ENCODE measurements at regions not wholly inside any gene's neighbourhood (a gene's known extent, or its start where the extent isn't known, plus 50 kb on each side); places are given as distances from the start of the nearest gene placed in this dataset.

DNA sequence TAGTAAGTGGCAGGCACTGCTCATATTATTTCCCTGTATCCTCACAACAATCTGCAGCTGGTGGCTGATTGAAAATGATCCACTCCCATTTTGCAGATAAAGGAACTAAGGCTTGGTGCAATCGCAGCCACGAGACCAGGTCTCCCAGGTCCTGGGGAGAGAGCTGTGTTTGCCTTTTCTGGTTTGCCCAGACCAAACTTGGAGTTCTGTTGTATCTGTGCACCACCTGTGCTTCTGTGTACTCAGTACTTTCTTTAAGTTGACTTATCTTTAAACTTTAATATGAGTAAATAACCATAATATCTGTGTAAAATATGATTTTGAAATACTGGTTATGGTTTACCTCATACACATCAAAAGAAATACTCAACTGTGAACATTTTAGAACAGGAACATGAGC is 625.7 kb upstream of the CFAP20DC start:
- no peak for DNase-seq (ENCODE audit: low spot score, unreplicated experiment)
- TF ChIP-seq, protein P1, sequence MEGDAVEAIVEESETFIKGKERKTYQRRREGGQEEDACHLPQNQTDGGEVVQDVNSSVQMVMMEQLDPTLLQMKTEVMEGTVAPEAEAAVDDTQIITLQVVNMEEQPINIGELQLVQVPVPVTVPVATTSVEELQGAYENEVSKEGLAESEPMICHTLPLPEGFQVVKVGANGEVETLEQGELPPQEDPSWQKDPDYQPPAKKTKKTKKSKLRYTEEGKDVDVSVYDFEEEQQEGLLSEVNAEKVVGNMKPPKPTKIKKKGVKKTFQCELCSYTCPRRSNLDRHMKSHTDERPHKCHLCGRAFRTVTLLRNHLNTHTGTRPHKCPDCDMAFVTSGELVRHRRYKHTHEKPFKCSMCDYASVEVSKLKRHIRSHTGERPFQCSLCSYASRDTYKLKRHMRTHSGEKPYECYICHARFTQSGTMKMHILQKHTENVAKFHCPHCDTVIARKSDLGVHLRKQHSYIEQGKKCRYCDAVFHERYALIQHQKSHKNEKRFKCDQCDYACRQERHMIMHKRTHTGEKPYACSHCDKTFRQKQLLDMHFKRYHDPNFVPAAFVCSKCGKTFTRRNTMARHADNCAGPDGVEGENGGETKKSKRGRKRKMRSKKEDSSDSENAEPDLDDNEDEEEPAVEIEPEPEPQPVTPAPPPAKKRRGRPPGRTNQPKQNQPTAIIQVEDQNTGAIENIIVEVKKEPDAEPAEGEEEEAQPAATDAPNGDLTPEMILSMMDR (IDR thresholded peaks at IDR 0.05; ENCODE audit: unreplicated experiment) = no peak
- H3K36me3 Mint-ChIP-seq (ENCODE audit: insufficient read depth) = no peaks in the 10 kb centered on the region
- no peaks in the 10 kb centered on the region for H3K27me3 Mint-ChIP-seq
- peaks cover 13% of the 10 kb centered on the region for H3K4me1 Mint-ChIP-seq (ENCODE audit: low read depth)
- H3K4me3 Mint-ChIP-seq (ENCODE audit: low read depth) = no peak overlapping the region
- H3K9me3 Mint-ChIP-seq (ENCODE audit: low read depth) = no peaks in the 10 kb centered on the region
- no peak overlapping the region for H3K27ac Mint-ChIP-seq

DNA sequence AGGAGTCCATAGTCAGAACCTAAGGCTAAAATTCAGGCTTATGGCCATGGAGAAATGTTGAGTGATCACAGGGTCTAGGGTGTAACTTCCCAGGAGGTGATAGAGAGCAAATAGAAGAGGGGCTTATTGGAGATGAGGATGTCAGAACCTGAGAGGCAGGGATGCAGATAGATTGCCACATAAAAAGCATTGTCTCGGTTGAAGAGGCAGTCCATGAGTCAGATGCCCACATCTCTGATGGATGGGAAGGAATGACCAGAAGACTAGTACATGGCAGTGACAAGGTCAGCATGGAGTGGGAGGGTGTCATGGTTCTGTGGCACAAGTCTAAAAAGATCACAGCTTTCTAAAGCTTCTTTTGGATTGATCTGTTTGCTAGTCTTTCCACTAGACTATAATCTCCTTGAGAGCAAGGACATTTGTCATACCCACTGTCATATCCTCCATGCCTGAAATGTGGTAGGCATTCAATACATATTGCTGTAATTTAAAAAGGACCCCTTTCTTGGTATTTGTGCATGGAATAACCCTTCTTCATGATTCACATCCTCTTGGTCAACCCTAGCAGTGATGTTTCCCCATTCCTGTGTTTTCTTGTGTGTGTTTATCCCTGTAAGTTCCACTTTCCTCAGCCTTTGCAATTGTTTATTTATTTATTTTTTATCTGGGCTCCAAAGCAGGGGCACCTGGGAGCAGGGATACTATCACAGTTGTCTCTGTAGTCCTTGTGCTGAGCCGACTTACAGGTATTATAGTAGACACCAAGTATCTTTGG is 613.4 kb upstream of the CFAP20DC start:
- Mint-ChIP-seq H3K27ac (no peak overlapping the region), H3K4me1 (ENCODE audit: low read depth) (peaks cover 21% of the 10 kb centered on the region), H3K4me3 (ENCODE audit: low read depth) (no peak overlapping the region), H3K27me3 (peaks cover 2% of the 10 kb centered on the region), H3K36me3 (ENCODE audit: insufficient read depth) (no peaks in the 10 kb centered on the region), H3K9me3 (ENCODE audit: low read depth) (no peaks in the 10 kb centered on the region)
- TF ChIP-seq, protein P1 (IDR thresholded peaks at IDR 0.05; ENCODE audit: unreplicated experiment) = no peak
- DNase-seq (ENCODE audit: low spot score, unreplicated experiment) = no peak

DNA sequence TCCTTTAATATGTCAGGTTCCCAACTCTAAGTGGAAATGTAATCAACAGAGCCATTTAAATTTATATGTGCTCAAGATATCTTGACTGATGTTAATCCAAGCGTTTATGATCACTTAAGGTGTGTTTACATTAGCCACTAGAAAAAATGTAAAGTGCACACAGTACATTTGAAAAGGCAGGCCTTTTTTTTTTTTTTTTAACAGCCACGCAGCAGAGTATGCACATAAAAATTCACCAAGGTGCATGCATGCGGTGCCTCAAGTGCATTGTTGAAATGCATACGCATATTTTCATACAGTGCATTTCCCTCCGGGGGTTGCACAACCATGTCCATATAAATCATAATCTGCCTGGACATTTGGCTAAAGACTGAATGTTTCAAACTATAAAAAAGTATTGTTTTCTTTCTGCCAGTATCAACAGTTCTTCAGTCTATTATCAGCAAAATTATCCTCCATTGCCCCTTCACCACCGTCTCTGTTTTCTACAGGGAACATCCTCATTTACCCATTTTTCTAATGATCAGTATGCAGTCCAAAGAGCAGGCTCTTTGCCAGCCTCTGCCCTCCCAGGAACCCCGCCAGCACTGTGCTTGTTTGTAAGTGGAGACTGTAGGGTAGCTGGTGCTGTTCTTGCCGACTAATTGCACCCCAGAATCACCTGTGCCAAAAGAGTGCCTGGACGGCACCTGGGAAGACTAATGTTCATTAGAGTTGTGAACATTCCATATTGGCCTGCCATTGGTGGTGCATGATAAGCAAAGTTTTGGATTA is 611.2 kb upstream of the CFAP20DC start:
- Mint-ChIP-seq H3K27ac (no peak overlapping the region), H3K36me3 (ENCODE audit: insufficient read depth) (no peaks in the 10 kb centered on the region), H3K27me3 (peaks cover 2% of the 10 kb centered on the region), H3K4me1 (ENCODE audit: low read depth) (peaks cover 21% of the 10 kb centered on the region), H3K4me3 (ENCODE audit: low read depth) (no peak overlapping the region), H3K9me3 (ENCODE audit: low read depth) (no peaks in the 10 kb centered on the region)
- TF ChIP-seq, protein P1 (IDR thresholded peaks at IDR 0.05; ENCODE audit: unreplicated experiment) = no peak
- no peak for DNase-seq (ENCODE audit: low spot score, unreplicated experiment)

DNA sequence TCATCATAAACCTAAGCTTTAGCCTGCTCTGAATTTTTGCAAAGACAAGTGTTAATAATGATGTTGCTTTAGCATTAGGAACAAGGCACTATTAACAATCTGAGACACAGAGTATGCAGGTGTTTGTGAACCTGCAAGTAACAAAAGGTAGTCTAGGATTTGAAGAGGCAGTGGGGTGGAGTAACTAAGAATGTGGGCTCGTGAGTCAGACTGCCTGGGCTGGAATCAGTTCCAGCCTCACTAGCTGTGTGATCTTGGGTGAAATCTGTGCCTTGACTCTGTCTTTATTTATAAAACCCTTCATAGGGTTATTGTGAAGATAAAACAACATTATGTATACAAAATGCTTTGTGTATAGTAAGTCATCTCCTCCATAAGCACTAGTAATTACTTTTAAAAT is 610.6 kb upstream of the CFAP20DC start:
- H3K4me1 Mint-ChIP-seq (ENCODE audit: low read depth) = peaks cover 21% of the 10 kb centered on the region
- DNase-seq (ENCODE audit: low spot score, unreplicated experiment) = no peak
- H3K27ac Mint-ChIP-seq = no peak overlapping the region
- H3K36me3 Mint-ChIP-seq (ENCODE audit: insufficient read depth) = no peaks in the 10 kb centered on the region
- no peak overlapping the region for H3K4me3 Mint-ChIP-seq (ENCODE audit: low read depth)
- H3K9me3 Mint-ChIP-seq (ENCODE audit: low read depth) = no peaks in the 10 kb centered on the region
- TF ChIP-seq, protein P1 (IDR thresholded peaks at IDR 0.05; ENCODE audit: unreplicated experiment) = no peak
- peaks cover 2% of the 10 kb centered on the region for H3K27me3 Mint-ChIP-seq

DNA sequence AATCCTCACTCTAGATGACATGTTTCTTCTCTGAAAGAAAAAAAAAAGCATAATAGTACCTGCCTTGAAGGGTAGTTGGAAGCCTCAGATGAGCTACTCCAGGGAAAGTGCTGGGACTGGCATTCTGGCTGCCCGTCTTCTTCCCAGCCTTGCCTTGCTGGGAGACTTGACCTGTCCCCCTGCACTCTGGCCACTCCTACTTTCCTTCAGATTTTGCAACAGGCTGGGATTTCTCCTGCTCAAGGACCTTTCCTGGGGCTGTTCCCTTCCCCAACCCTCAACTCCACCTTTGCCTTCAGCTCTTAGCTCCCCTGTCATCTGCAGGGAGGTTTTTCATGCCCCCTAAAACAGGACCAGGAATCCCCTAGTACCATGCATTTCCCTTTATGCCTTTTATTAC is 609.9 kb upstream of the CFAP20DC start:
- TF ChIP-seq, protein P1 (IDR thresholded peaks at IDR 0.05; ENCODE audit: unreplicated experiment) = no peak
- Mint-ChIP-seq H3K27ac (no peak overlapping the region), H3K4me1 (ENCODE audit: low read depth) (peaks cover 20% of the 10 kb centered on the region), H3K27me3 (peaks cover 2% of the 10 kb centered on the region), H3K9me3 (ENCODE audit: low read depth) (no peaks in the 10 kb centered on the region), H3K4me3 (ENCODE audit: low read depth) (no peak overlapping the region), H3K36me3 (ENCODE audit: insufficient read depth) (no peaks in the 10 kb centered on the region)
- DNase-seq (ENCODE audit: low spot score, unreplicated experiment) = no peak

All from progenitor cell of endocrine pancreas (in vitro differentiated cells).